SK-N-SH (cell line): ENCODE measurements at regions not wholly inside any gene's neighbourhood (a gene's known extent, or its start where the extent isn't known, plus 50 kb on each side); places are given as distances from the start of the nearest gene placed in this dataset.

ENCODE experiments used
- EP300 ChIP-seq, 2 experiments: IDR thresholded peaks; 2 replicates each; pipeline versions ENCODE4 v1.4.0 to v1.6.1; 2012; ENCODE audit warnings: borderline replicate concordance in 1 of 2, low read depth in 1 of 2, low read length in 1 of 2
- GATA2 ChIP-seq: sonication (generic); formaldehyde crosslinking; IDR thresholded peaks from 2 replicates; pipeline ENCODE4 v1.5.0; 2020; ENCODE audit warnings: mild to moderate bottlenecking, missing genetic modification reagents
- NFIC ChIP-seq: IDR thresholded peaks from 2 replicates; pipeline ENCODE4 v1.4.0; 2012; ENCODE audit warnings: borderline replicate concordance
- RFX5 ChIP-seq: IDR thresholded peaks from 2 replicates; pipeline ENCODE4 v1.6.1; 2012; ENCODE audit warnings: mild to moderate bottlenecking, improper control_type of control experiment, low read length
- TEAD4 ChIP-seq: IDR thresholded peaks from 2 replicates; pipeline ENCODE4 v1.4.0; 2012; ENCODE audit warnings: mild to moderate bottlenecking, borderline replicate concordance; ENCODE audit not compliant: insufficient read depth
- USF1 ChIP-seq: IDR thresholded peaks from 2 replicates; pipeline ENCODE4 v1.4.0; 2012; ENCODE audit warnings: low read depth, borderline replicate concordance
- TF ChIP-seq, protein P1 (sequence below): fragments of 200-600 bp; sonication (generic); IDR thresholded peaks from 2 replicates; pipeline ENCODE4 v1.6.1; 2017; ENCODE audit warnings: antibody characterized with exemption, mild to moderate bottlenecking, moderate library complexity
- TF ChIP-seq, protein P2 (sequence below): IDR thresholded peaks from 2 replicates; pipeline ENCODE4 v1.4.0; 2012; ENCODE audit warnings: low read depth

- no peak for TF ChIP-seq GATA2 (CRISPR knock-in tag)
- TF ChIP-seq, protein P1, sequence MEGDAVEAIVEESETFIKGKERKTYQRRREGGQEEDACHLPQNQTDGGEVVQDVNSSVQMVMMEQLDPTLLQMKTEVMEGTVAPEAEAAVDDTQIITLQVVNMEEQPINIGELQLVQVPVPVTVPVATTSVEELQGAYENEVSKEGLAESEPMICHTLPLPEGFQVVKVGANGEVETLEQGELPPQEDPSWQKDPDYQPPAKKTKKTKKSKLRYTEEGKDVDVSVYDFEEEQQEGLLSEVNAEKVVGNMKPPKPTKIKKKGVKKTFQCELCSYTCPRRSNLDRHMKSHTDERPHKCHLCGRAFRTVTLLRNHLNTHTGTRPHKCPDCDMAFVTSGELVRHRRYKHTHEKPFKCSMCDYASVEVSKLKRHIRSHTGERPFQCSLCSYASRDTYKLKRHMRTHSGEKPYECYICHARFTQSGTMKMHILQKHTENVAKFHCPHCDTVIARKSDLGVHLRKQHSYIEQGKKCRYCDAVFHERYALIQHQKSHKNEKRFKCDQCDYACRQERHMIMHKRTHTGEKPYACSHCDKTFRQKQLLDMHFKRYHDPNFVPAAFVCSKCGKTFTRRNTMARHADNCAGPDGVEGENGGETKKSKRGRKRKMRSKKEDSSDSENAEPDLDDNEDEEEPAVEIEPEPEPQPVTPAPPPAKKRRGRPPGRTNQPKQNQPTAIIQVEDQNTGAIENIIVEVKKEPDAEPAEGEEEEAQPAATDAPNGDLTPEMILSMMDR, result no peak
- TF ChIP-seq RFX5, result no peak
- no peak for TF ChIP-seq EP300 (IDR thresholded peaks at IDR 0.05; ENCODE audit: borderline replicate concordance in 1 of 2, low read depth in 1 of 2, low read length in 1 of 2)
- no peak for TF ChIP-seq NFIC
- TF ChIP-seq TEAD4, result no peak
- TF ChIP-seq, protein P2, sequence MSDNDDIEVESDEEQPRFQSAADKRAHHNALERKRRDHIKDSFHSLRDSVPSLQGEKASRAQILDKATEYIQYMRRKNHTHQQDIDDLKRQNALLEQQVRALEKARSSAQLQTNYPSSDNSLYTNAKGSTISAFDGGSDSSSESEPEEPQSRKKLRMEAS, result no peak
- TF ChIP-seq USF1, result no peak
Observed at GRCh38 chr3:189512039-189512438, 119.2 kb upstream of the TP63 start.
